ENCODE measurements at regions not wholly inside any gene's neighbourhood (a gene's known extent, or its start where the extent isn't known, plus 50 kb on each side); places are given as distances from the start of the nearest gene placed in this dataset.

DNA sequence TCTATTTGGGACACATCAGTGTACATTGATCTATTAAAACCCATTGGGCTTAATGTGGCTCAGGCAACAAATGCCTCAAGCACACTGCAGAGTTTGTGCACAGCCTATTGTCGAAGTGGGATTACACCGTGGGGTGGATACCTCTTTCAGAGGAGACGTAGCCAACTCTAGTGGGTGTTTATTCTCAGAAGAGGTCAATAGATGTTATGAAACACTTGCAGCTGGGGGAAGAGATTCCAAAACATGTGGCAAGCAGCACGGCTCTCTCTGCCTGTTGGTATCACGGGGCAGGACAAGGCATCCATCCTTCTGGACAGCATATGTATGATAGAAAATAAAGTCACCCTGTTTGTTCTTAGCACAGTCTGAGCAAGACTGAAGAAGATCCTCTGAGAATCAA is 121.4 kb upstream of the COPS8 start:
- DNase-seq: peak; percentile 24

DNA sequence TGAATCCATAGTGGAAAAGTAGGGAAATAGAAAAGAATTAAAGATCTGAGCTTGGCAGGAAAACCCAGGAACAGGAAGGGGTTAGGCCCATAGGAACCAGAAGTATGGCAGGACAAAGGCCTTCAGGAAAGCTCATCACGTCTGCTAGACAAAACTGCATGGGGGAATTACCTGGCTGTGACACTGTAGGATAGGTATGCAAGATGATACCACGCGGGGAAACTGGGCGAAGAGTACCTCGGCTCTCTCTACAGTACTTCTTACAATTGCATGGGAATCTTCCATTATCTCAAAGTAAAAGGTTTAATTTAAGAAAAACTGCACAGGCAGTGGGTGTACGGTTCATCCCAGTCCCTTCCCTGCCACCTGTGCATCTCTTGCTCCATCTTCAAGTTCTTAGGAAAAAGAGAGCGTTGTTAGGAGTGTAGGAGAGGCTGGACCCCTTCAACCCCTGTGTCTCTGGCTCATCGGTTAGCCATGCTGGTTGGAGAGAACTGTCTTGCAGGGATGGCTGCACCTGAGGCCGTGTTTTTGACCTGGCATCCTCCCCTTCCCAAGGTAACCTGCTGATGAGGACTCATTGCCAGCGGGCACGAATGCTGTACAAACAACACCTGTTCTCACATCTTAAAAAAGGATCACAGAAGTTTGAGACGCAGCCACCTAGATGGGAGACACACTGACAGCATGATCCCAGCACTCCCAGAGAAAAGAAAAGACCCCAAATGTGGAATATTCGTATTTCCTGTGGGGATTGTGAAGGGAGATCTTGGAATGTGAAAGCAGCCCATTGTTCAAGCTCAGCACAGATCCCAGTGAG is 120.5 kb upstream of the COPS8 start:
- DNase-seq: no peak

DNA sequence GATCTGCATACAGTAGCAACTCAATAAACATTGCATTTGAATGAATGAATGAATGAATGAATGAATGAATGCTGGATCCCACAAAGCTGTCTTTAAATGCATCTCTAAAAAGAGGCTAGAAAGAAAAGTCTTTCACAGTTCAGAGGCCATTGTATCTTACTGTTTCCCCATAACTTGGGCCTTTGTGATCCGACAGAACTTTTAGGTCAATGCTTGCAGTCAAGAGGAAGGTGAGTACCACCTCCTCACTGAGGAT is 119.9 kb upstream of the COPS8 start:
- no peak for DNase-seq

DNA sequence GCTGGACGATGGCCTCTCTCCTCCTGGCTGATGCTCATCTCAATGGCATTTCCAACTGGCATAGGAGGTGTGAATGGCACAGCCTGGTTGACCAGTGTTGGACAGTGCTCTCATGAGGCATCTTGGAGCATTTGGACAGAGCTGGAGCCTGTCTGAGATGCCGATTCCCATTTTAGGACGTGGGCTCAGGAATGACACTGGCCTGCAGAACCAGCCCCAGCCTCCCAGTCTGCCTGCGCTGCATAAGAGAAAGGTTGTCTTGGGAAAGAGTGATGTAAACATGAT is 118.2 kb upstream of the COPS8 start:
- no peak for DNase-seq

DNA sequence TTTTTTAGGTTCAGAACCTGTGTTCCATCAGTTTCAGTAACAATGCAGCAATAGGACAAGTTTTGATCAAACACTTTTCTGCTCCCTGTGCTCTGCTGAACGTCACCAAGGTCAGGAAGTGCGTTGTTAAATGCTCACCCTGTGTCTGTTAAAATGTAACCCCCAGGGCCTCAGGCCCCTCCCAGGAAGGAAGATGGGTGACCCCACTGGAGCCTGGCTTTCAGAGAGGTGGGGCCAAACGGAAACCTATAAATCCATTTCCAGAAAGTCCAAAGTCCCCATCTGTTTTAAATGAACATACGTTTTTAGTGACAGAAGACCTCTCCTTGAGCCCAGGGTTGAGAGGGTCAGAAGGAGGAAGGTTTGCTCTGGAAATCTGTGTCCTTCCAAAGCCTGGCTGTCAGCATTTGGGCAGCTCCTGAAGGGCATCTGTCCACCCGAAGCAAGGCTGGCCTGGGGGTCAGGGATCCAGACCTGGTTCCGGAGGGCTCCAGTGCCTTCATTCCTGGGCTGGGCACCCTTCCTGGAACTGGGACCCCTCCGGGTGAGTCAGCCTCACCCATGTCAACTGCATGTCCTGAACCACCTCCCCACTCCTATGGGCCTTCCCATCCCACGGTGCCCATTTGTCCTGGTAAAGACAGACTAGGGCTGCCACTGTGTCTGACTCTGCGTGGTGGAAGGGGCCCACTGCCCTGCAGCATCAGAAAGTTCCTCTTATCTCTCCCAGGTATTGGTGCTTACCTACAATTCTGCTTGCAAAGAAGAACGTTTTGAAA is 117.4 kb upstream of the COPS8 start:
- no peak for DNase-seq

DNA sequence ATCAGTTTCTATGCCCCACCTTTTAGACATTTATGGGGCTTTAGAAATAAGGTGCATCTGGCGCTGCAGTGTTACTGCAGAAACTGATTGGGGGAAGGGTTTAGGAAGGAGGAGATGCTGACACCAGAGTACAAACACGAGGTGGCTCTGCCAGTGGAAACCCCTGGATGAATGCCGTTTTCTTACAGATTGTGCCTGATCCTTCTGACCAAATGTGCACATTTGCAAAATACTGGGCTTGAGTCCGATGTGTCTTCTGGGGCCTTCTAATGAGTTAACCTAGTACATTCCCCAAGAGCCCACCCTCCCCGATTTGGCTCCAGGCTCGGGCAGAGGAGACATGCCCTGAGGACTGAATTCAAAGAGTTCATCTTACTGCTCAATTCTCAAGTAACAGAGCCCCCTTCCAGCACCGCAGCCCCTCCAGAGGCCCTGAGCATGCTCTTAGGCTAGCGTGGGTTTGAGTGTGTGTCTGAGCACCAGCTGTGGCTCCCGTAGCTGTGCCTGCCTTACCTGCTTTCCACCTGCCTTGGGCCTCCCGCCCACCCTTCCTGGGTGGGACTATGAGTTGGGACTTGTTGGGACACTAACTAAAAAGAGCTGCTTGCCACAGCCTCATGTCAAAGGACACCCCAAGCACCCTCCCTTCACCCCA is 116.7 kb upstream of the COPS8 start:
- DNase-seq: no peak

DNA sequence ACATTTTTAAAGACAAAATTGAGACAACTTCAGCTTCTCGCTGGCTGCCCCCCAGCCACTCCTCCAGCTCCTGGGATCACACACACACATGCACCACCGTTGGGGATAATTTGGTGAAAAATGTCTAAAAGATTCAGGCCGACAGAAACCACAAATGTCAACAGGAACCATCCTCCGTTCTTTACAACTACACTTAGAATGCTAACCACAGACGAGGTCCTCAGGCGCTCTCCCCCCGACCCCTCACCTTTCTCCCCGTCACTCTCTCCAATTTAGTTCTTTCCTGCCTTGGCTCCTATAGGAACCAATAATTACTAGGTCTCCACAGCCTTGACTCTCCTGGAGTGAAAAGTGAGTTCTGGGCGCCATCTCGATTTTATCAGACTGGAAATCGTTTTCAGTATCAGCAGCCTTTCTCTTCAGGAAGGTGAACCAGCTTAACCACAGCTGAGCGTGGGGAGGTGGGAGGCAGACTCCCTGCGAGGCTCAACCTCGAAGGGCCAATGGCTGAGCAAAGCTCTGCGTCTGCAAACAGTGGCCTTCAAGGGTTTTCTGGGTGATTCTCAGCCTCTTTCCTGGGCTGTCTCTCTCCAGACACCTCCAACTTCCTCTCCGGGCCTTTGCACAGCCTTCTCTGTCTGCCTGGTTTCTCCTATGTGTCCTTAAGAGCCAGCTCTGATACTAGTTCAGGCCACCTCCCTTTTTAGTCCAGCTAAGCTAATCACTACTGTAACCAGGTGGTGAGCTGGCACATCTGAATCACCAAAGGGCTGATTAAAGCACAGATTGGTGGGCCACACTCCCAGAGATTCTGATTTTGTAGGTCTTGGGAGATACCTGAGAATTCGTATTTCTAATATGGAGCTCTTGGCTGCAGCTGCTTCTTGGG is 115.7 kb upstream of the COPS8 start:
- DNase-seq: no peak

DNA sequence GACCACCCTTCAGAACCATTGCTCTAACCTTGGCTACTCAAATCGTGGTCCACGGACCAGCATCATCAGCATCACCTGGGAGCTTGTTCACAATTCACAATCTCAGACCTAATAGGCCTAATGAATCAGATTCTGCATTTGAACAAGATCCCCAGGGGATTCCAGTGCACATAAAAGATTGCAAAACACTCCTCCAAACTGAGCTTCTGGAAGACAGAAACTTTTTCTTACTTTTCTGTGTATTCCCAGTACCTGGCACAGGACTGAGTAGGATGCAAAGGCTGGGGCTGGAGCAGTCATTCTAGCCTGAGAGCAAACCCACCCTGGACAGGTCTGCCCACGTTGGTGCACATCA is 115.1 kb upstream of the COPS8 start:
- DNase-seq: no peak

DNA sequence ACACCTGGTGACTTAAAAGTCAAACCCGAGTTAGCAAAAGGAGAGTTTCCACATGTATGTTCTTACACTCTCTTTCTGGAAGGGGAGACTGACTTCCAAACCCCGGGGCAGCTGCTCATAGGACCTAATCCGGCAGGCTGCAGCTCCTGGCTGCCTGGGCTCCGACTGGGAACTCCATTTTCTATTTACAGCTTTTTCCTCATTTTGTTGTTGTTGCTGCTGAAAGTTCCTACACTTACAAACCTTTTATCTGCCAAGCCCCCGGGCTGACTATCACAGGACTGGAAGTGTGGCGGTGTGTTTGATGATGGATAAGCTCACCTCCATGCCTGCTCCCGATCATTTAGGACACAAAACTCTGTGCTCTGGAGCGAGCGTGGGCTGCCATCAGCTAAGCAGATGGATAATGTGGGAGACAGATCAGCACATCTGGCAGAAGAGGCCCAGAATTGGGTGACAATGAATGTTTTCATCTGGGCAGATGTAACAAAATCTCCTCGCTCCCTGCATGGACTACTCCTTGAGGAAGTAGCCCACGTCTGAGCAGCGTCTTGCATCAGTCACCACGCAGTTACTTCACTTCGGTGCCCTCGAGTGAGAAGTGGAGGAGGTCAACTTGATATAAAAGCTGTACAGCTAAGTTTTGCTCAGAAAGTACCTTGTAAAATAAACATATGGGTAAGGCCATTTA is 114.4 kb upstream of the COPS8 start:
- peak; percentile 76 for DNase-seq

DNA sequence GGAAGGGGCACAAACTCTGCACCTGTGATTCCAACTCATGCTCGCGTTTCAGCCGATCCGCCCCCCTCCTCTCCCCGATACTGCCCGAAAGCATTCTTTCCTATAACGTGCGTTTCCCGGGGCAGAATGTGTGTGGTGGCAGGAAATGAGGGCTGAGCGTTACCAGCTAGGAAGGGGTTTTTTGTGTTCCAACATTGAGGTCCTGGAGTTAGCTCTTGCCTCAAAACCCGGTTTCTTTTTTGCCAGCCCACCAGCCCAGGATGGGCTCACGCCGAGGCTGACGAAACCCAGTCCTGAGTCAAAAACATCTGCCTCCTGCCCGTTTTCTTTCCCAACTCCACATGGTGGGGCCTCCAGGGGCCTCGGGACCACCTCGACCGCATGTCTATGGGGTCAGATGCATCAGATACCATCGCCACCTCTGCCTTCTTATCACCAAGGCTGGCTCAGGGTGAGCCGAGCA is 113.7 kb upstream of the COPS8 start:
- no peak for DNase-seq

DNA sequence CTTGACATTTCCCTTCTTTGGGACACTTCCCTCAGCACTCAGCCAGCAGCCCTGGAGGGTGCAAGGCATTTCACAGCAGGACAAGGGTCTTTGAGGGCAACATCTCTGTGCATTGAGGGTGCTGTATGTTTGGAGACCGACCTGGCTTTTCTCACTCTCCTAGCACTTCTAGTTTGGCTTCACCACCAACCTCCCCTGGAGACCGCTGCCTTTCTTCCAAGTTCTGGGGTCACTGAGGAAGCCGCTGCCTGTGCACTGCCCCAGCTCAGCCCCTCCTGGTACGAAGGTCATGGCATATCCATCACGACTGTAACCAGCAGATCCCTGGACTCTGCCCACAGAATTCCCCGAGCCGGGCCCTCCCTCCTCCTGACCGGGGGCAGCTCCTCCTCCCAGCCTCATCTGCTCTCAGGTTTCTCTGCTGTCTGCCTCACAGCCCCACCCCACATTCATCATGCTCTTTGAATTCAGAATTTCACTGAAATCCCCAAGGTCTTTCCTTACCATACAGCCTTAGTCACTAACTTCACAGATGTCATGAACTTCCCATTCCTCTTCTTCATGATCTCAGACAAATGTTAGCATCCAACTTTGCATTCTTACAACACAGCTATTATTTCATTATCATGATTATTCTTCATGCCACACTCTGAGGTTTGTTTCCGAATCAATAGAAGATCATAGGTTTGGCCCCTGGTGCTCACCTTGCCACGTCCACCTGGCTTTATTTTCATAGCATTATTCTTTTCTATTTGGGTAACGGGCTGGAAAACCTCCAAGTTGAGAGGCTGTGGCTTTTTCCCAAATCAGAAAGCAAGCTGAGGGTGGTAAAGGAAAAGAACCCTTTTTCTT is 113.0 kb upstream of the COPS8 start:
- DNase-seq: peak; percentile 28

DNA sequence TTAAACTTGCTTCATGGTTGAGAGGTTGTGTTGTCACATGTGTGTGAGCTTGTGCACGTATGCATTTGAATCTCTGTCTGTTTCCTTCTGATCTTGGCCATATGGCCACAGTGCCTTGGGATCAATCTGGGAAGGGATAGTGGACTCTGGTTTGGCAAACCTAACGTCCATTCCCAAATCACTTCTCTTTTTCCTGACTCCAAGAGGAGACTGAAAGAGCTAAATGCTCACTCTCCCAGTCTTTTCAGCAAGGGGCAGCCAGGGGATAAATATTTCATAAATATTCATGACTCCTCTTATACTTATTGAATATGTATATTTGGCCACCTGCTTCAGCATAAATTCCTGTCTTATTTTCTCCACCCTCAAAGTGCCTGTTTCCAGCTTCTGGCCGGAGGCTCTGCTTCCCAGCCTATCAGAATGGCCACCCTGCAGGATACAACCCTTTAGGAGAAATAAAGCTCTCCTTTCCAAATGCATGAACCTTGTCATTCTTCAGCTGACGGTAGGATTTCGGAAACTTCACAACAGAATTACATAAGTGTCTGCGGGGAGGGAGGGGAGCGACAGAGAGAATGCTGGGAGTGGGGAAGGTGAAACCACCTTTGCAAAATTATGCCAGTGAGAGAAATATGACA is 112.2 kb upstream of the COPS8 start:
- no peak for DNase-seq

DNA sequence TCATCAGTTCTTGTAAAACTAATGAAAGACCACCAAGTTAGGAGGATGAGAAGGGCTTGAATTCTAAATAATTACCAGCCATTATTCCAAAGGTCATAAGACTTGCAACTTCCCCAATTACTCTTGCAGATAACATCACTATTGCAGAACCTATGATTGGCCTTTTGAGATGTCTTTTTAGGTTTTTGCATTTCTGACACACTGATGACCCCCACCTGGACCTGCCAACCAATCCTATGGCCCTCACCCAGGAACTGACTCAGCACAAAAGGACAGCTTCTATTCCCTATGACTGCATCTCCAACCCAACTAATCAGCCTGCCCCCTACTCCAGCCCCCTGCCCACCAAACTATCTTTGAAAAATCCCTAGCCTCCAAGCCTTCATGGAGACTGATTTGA is 111.5 kb upstream of the COPS8 start:
- DNase-seq: no peak

DNA sequence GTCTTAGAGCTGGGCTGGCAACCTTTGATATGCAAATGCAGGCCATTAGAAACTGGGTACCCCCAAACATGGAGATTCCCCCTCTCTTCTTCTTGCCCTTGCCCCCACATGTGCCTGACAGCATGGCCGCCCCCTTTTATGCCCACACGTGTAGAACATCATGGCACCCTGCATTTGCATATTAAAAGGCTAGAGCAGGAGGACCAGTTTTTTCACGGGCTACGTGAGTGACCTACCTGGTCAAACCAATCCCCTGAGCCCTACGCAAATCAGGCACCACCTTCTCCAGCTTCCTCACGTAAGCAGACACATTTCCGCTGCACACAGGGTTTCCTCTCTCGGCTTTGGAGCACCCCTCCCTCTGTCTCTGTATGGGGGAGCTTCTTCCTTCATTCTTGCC is 110.9 kb upstream of the COPS8 start:
- no peak for DNase-seq

DNA sequence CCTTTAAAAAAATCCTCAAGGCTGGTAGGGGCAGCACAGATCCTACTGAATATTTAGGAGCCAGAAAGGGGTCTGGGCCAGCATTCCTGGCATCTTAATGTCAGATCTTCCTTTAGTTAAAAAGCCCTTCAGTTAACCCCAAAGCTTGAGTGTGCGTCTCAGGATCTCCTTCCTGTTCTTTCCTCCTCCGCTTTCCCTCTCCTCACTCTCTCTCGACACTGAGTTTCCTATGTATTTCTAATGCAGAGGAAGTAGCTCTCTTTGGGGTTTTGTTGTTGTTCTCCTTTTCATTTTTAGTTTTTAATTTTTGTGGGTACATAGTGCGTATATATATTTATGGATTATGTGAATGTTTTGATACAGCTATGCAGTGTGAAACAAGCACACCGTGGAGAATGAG is 109.9 kb upstream of the COPS8 start:
- DNase-seq: peak; percentile 62

DNA sequence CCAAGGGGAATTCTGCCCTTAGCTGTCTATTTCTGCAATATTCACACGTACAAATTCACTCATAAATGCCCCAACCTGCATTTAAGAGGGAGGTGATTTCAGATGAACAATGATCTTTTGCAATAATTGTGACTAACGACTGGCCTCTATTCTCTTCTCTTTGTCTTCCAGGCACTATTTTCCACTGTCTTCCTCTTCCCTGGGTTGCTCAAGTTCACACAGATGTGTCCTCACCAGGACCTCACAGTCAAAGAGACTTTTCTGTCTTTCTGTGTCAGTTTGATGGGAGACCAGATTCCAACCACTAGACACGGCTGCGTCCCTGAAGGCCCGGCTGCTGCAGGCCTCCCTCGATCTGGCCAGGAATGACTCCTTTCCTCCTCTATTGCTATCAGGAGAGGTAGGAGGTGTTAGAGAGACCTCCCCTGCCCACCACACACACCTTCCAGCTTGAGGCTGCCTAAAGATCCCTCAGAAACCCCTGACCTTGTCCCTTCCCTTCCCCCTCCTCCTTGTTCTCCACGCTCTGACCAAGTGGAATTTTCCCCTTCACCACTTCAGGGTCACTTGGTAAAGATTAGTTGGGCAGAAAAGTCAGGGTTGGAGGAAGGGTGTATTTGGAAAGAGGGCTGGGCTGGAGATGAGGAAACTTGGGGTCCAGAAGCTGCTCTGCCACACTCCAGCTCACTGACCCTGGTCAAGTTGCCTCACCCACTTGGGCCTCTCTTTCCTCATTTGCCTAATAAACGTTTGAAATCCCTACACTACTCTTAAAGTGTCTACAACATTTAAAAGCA is 109.2 kb upstream of the COPS8 start:
- peak; percentile 73 for DNase-seq

DNA sequence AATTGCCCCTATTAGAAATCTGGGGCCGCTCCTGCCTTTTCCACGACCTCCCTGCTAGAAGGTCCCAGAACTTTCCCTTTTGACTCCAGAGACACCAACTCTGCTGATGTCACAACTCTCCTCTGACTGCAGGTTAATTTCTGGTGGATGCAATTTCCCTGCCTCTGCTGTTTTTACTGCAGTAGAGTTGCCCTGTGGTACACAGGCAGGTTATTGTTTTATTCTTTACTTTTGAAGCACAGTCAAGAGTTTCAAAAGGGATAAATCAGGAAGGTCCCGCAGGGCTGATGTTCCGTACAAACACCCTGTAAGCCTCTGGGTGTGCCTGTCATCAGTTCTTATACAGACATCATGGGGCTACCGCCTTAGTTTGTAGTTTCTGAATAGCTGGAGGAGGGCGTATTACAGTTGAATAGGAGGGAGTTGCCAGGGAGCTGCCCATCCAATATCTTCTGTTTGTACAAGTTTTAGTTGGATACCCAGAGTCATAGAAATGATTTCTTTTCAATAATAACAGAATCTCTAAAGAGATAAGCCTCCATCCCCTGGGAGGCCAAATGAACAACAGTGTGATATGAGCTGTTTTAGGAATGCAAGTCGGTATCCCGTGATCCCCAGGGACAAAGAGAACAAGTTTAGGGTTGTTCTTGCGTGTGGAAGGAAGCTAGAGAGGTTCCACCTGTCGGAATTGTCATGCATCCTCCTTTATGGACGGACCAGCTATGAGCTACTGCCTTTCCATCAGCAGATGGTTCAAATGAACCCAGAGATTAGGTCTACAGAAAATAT is 108.4 kb upstream of the COPS8 start:
- DNase-seq: no peak

DNA sequence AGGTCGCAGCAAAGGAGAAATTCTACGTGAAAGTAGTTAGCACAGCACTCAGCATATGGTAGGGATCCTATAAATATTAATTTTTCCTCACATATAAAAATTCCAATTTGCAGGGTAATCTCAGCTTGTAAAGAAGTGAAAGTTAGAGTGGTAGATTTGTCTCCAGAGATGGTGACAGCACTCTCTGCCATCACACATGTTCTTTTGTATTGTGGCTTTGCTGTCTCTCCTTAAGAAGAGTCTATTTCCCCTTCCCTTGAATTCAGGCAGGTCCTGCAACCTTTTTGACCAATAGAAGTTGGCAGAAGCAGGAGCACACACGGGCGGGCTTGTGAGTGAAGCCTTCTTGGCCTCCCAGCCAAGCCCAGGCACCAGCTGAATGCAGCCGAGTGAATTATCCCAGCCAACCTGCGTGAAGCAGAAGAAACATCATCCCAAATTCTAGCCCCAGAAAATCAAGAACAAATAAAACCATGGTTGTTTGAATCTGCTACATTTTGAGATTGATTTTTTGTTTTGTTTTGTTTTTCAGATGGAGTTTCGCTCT is 107.8 kb upstream of the COPS8 start:
- DNase-seq: no peak

DNA sequence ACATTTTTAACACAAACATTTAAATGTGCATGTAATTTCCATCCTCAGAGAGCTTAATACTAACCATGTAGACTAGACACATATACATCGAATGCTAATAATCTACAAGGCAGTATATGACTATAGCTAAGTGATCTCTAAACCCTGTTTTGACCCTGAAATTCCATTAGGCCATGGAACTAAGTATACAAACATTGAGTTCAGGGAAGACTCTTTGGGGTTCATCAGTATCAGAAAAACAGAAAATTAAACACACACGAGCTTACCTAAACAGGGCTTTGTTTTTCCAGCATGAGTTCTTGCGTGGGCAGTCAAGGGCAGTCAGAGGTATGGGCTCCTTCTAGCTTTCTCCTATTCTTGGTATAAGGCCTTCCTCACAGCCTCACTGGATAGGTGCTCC is 106.0 kb upstream of the COPS8 start:
- no peak for DNase-seq
